NCI-H2196 treated with DMSO at 0.1 percent for 48 hours (cell line): ENCODE measurements at regions not wholly inside any gene's neighbourhood (a gene's known extent, or its start where the extent isn't known, plus 50 kb on each side); places are given as distances from the start of the nearest gene placed in this dataset.

Experiments used
- DNase-seq: peaks from one replicate; lab custom pipeline; 2025; ENCODE audit not compliant: unreplicated experiment; lab: John Stamatoyannopoulos, UW

DNA sequence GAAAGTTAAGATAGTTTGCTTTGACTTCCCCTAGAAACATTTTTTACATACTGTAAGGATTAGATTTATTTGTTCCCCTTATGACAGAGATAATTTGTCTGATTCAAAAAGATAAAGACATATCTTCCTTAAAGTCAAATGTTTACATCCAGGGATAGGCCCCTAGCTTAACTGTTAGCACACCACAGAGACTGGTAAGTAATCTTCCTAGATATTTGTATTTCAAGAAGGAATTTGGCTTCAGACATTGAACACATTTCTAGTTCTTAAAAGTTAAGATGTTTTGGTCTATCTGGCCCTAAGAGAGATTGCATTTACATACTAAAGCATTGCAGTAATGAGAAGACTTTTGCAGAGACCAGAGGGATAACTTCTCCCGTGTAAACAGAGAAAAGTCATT, 1201.1 kb upstream of the GJE1 start:
- no peak for DNase-seq

DNA sequence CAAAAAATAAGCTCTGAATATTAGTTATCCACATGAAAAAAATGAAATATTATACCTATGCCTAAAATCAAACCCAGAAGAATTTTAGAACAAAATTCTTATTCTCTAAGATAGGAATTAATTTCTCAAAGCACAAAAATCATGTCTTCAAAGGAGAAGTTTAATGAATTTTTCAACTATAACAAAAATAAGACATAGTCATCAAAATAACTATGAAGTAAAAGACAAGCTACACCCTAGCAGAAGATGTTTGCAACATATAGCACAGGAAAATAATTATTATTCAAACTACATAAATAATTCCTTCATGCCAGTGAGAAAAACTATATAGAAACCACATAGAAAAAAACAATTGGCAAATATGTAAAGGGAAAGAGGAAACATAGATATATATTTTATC, 1203.6 kb upstream of the GJE1 start:
- DNase-seq: no peak

DNA sequence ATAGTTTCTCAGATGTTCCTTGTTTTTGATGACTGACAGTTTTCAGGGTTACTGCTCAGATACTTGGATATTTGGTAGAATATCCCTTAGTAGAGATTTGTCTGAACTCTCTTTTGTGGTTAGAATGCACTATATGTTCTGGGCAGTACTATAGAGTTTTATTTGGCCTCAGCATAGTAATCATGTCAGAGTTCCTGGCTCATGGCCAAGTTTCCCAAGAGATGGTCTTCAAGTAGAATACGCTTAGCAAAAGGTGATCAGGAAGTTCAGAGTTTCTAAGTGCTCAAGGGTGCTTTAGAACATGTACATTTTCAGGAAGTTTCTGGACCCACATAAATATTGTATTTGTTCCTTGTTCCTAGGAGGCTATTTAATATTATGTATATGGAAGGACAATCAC, 1209.7 kb upstream of the GJE1 start:
- DNase-seq: no peak

DNA sequence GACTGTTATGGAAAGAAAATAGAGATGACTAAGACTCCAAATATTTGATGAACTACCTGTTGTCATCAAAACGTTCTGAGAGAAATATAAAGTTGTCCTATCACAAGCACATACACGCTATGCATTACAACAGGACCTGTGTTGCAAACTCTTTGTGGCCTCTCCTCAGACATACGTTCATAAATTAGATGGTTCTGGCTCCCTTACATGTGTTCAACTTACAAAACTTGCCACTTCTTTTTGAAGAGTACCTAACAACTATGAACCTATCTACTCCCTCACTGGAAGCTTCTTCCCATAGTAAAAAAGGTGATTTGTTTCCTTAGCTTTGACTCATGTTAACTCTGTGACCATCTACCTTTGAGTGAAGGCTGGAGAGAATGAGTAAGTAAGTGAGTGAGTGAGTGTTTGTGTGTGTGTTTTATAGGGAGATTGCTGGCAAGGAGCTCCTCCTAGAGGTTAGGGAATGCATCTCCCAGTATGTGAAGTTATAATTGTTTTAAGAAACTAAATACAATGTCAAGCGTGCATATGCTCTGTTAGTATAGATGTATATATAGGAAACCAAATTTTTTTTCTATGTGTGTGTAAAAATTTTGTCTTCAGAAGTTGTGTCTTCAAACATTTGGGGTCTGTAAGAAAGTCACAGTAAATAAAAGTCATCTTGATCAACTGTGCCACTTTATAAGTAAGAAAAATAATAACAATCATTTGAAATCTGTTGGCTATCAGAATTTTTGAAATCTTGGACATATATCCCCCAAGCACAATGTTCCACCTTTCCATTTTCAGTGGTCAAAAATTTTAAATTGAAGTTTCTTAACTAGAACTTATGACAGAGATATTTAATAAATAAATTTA, 1211.1 kb upstream of the GJE1 start:
- no peak for DNase-seq

DNA sequence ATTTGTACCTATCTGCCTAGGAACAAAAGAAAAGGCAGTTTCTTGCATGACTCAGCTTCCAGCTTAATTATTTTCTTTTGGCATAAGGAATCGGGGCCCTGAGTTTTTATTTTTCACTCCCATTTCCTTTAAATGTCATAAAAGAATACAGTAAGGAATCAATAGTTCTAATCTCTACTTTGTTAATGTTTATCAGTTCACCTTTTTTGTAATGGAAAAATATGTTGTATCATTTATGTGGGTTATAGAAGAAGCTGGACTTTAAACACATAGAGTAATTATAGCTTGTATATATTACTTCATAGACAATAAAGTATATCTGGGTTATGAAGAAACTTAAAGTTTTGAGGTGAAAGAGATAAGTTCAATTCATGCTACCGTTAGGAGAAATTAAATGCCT, 1214.8 kb upstream of the GJE1 start:
- no peak for DNase-seq

DNA sequence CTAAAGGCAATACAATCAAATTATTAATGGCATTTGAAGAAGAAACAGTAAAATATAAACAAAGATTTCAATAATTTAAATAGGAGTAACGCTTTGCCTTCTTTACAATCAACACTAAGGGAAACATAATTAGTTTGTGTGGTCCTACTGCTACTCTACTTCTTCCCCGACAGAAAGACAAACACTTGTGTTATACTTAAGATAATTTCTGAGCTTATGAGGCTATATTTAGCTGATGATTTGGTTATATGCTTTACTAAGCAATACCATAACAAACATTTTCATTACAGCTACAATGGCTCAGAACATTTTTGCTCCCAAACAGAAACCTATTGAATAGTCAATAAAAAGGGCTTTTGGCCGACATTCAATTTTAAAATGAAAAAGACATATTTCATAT, 1217.2 kb upstream of the GJE1 start:
- no peak for DNase-seq

DNA sequence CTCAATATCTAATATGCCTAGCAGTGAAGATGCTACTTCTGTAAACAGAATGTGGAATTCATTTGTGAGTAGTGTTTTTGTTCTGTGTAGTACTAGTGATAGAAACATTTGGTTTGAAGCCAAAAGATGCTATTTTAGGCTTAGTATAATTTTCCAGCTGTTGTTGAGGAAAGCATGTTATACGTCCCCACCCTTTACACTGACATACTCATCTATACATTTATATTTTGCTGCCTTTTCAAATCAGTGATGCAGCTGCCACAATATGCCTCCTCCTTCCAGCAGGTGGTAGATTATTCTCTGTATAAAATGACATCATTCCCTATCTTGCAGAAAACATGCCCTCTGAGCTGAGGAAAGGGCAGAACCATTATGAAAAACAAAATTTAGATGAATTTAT, 1217.6 kb upstream of the GJE1 start:
- DNase-seq: no peak

DNA sequence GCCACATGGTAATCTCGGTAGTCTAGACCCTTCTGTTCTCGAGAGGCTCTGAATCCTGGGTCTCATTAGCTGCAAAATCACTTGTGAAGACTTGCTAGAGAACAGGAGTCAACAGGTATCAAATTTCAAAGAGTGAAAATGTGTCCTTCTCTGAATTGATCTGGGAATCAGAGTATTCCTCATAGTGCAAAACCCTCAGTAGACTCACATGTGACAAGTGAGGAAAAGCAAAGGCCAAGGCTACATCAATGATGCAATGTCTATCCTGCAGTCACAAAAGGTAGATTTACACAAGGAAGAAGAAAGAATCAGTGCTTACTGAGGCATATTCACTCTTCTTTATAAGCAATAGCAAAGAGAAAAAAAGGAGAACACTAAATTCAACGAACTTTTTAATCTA, 1220.0 kb upstream of the GJE1 start:
- no peak for DNase-seq

DNA sequence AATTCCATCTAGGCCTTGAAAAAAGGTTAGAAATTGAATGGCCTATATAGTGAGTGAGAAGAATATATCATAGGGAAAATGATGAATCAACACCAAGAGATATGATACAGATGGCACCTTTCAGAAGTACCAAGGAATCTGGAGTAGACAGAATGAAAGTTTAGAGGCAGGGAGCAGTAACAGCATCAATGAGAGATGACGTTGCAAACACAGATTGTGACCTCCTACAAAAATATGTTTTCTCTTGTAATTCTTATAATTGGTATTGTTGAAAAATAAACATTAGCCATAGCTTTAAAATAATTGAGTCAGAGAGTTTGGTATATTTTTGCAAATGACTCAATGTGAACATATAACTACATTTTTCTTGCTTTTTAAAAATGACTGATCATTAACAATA, 1223.1 kb upstream of the GJE1 start:
- DNase-seq: no peak

DNA sequence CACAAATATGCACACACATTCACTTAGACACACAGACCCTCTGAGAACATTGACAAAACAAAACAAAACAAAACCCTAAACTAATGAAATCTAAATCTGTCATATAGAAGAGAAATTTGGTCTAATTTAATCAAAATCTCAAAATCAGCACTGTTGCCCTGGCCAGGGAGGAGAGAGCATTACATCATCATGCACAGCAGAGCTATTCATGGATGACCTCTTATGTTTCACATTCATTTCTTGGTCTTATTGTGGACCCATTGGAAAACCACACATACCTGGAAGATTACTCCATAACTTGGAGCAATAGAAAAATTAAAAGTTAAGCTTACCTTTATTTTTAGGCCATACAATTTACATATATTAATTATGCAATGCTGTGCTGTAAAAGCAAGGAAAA, 1223.6 kb upstream of the GJE1 start:
- DNase-seq: no peak

DNA sequence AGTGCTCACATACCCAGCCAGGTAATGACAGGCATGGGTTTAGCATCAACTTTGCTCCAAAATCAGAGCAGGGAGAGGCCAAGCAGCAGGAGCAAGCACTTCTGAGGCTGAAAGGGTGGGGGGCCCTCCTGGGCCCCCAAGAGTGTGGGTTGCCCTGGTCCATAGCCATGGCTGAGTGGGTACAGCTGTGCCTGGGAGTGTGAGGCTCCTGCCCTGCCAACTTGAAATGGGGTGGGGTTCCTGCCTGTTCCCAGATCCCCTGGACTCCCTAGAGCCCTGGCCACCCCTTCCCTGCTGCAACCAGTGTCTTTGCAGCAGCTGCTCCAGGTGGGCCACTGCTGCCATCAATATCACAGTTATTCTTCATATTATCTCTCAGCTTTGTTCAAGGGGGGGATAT, 1224.2 kb upstream of the GJE1 start:
- no peak for DNase-seq

DNA sequence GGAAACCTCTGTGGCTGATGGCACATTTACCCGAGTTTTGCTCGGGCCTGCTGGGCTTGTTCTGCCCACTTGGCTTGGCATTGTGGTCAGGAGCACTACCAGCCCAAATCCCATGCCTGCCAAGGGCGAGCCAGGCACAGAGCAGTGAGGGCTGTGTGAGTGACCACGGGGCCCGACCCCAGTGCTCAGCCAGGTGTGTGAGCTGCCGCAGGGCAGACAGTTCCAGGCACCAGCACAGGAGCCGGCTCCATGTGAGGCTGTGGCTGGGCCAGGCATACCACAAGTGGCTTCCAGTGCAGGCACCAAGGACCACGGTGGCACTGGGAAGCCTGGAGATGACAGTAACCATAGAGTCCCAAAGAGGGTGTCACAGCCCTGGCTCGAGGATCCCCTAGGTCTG, 1225.5 kb upstream of the GJE1 start:
- no peak for DNase-seq

DNA sequence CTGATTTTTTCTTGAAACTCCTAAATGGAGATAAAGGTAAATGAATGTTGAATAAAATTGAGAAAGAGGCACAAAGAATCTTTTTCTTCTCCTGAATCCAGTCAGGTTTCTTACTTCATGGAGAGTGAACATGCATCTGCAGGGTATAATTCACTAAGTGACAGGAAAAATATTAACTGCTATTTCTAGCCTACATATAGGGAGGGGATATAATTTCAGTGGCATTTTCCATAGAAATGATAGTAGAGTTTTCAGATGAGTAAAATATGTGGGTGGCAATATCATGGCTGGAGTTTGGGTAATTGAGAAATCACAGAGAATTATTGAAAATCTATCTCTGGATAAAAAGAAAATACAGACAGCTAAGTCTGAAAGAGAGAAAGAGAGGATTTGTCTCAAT, 1227.0 kb upstream of the GJE1 start:
- DNase-seq: no peak

DNA sequence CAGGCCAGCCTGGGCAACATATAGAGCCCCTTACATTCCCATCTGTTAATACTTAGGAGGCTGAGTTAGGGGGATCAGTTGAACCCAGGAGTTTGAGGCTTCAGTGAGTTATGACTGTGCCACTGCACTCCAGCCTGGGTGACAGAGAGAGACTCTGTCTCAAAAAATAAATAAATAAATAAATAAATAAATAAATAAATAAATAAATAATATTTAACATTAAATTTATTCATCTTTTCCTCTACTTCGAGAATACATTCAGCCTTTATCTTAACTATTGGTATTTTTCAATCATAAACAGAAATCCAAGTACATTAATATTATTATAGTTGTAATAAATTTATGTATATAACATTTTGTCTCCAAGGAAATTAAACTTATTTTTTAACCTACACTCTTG, 1227.7 kb upstream of the GJE1 start:
- no peak for DNase-seq

DNA sequence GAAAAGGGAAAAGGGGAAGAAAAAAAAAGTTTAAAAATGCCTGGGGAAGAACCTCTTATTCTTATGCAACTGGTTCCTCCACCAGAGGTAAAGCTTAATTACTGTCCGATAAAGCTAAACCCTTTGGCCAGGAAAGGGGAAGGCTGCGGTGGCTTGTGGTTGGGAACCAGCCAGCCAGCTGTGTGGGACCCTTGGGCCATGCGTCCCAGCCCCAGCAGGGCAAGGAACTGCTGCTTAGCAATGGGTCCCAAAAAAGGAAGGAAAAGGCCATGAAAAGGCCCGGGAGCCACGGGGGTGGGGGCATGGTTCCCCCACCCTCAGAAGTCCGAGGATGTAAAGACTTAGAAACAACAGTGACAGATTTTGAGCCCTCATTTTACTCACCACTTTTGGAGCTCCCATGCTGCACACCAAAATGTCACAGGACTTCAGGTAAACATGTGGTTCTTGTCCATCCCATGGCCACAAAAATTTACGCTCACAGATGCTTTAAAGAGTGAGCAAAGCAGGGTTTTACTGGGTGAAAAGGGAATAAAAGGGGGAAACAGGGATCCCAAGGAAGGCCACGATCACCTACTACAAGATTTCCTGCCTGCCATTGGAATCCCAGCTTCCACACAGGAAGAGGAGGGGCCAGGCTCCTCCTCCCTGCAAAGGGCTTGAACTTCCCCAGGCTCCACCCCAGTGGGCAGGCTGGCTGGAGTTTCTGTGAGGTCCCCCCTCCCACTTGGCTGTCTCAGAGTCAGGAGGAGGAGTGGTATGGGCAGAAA, 1234.7 kb upstream of the GJE1 start:
- no peak for DNase-seq

DNA sequence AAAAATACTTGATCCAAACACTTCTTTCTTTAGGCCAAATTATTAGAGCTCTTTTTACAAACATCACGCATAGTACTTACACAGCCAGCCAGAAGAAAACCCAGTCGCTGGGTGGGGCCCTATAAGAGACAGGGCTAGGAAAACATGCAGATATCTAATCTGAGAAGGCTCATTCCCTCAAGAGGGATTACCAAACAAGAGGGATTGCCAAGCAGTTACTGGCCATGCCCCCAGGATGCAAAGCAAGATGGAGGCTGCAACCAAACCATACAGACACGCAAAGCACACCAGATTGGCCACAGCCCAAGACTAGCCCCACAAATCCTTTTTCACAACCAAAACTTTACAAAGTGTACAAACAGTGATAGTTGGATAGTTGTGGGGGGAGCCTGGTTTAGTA, 1235.4 kb upstream of the GJE1 start:
- DNase-seq: no peak

DNA sequence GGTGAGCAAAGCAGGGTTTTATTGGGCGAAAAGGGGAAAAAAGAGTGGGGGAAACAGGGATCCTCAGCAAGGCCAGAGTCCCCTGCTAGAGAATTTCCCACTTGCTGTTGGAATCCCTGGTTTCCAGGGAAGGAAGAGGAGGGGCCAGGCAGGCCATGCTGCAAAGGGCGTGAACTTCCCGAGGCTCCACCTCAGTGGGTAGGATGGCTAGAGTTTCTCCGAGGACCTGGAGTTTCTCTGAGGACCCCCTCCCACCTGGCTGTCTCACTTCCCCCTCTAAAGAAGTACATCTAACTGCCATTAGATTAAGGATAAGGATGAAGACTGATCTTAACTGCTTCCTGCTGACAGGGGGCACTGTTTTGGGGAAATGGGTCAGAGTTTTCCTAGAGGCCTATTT, 1239.3 kb upstream of the GJE1 start:
- DNase-seq: no peak

DNA sequence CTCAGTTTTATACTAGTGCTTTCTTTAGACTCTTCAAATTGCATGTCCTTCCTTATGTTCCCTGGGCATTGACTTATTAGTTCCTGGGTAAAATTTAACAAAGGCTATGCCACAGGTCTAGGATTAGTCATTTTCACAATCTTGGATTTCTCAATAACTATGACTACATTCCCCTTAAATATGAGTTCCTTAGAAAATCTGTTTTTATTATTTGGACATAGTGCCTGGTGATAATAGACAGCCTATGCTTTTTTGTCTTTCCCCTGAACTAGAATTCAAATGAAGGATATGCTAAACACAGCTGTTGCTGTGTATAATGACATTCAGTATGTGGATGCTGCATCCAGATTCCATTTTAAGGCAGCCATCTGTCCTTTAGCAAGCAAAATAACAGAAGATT, 1252.8 kb upstream of the GJE1 start:
- DNase-seq: no peak

DNA sequence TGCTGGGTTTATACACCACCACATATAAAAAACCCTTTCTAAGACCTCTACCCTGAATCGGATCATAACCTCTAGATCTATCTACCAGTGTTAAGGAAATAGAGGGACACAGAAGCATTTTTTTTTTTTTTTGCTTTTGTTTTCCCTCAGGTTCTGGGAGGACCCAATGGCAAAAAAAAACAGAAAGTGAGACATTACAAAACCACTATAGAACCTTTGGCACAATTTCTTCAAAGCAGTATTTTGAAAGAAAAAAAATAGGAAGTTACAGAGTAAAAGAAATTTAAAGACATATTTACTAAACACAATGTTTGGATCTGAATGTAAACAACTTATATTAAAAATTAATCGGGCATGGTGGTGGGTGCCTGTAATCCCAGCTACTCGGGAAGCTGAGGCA, 1258.7 kb upstream of the GJE1 start:
- DNase-seq: no peak

DNA sequence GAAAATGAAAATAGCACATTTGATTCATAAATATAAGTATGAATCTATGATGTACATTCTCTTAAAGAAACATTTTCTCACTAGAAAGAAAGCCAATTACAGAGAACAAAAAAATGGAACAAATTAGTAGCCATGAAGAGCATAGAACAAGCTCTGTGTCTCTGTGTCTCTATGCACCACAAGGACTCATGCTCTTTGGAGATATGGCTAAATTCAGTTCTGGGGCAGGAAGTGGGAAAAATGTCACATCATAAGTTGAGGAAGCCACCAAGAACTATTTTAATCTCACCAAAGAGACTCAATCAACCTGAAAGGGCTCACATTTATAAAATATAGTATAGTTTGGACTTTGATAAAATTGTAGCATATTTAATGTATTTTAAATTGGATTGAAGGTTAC, 1259.8 kb upstream of the GJE1 start:
- DNase-seq: no peak

DNA sequence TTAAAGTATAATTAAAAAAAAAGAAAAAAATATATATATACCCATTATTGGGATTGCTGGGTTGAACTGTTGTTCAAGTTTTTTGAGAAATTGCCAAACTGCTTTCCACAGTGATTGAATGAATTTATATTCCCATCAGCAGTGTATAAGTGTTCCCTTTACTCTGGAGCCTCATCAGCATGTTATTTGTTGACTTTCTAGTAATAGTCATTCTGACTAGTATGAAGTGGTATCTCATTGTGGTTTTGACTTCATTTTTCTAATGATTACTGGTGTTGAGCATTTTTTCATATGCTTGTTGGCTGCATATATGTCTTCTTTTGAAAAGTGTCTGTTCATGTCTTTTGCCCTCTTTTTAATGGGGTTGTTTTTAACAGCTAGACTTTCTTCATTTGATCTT, 1260.8 kb upstream of the GJE1 start:
- no peak for DNase-seq

DNA sequence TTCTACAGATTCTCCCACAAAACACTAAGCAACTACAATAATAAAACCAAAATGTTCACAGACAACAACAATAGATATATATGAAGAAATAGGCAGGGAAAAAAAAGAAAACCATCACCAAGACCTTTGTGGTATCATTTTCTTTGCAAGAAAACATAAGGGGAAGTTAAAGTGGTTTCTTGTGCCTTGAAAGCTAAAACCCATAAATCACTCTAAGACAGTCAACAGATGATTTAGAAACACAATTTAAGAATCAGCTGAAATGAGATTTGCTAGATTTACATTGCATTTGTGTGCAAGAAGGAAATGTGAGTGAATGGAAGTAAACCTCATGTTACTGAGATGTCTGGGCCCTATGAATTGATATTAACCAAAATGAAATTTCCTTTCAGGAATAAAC, 1265.4 kb upstream of the GJE1 start:
- no peak for DNase-seq
